IPS DF 19.7 (cell line): ENCODE measurements at regions not wholly inside any gene's neighbourhood (a gene's known extent, or its start where the extent isn't known, plus 50 kb on each side); places are given as distances from the start of the nearest gene placed in this dataset.

ENCODE experiments used
- DNase-seq: peaks from one replicate; pipeline ENCODE4 v3.0.0-alpha.2; 2013; ENCODE audit warnings: low read depth, low spot score

DNA sequence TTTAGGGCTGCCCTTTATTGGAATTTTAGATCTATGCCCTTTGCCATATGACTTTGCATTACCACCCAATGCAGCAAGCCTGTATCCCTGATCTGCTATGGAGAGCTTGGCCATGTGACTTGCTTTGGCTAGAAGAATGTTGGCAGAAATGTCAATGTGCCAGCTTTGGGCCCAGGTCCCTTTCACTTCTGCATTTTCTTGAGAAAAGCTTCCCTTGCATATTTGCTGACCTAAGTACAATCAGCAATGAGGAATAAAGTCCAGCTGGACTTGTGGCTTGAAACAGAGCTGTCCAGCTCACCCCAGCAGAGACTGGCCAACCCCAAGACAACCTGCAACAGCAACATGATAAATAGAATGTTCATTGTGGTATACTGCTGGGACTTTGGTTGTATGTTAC lies 135.9 kb downstream of the PAH start:
- DNase-seq: no peak

DNA sequence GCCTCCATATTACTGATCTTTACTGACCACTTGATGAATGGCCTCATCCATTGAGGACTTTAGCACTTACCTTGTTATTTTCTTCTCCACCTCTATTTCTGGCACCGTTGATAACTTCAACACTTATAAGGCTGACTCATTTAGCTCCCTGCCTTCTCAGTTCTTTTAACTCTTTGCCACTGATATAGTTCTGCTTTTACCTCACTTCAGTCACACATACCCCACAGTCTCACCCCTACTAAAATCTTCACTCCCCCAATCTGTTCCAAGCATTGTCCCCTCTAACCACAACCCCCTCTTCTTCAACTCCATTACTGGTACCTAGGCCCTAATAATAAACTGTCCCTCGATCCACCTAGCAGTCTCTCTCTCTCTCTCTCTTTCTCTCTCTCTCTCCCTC lies 141.0 kb downstream of the PAH start:
- no peak for DNase-seq

DNA sequence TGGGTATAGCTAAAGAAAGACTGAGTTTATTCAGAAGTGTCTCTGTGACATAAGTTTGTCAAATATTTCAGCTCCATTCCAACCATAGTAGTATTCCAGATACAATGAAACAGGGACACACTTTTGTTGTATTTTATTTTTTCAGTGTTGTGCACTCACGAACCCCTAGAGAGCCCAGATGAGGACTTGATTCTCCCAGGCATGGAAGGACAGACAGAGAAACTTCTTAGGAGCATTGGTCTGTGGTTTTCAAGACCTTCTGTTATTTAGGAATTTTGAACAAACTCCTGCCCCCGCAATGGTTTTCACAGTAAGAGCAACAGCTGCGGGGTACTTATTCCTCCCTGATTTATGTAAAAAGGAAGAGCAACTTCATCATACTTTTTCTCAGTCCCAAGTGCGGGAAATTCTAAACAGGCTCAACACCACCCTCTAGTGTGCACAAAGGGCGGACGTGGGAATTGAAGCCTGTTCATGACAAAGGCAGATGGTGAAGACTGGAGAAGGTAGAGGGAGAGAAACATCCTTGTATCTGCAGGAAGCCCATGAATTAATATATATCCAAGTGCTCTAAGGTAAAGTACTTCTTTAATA lies 147.6 kb downstream of the PAH start:
- peak; percentile 28 for DNase-seq

DNA sequence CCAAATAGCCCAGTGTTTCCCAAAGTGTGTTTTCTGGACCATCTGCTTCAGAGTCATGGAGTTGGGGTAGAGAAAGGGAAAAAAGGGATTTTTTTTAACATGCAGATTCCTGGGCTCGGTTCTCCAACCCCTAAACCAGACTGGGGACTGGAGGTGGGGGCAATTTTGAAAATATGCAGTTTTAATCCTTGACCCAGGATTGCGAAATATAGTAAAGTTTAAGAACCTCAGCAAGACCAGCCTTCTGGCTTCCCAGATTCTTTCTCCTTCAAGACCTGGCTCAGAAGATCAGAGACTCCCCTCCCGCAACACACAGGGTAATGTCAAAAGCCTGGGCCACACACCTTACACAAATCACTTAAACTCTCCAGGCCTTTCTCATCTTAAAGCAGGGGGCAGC lies 150.1 kb downstream of the PAH start:
- no peak for DNase-seq

DNA sequence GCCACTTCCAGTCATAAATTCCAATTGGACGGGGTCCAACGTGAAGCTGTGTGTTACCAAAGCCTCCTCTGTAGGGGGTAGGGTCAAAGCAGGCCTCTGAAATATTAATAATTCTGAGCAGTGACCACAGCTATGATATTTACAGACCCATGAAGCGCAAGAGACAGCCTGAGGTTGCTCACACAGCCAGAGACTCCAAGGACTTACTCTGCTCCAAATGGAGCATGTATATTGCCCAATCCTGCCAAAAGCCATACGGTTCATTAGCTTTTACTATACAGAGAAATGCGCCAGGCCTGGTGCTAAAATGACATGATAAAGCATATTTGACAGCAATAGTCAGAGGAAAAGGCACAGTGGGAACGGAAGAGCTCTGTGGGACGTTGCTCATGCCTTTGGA lies 151.3 kb downstream of the PAH start:
- no peak for DNase-seq

DNA sequence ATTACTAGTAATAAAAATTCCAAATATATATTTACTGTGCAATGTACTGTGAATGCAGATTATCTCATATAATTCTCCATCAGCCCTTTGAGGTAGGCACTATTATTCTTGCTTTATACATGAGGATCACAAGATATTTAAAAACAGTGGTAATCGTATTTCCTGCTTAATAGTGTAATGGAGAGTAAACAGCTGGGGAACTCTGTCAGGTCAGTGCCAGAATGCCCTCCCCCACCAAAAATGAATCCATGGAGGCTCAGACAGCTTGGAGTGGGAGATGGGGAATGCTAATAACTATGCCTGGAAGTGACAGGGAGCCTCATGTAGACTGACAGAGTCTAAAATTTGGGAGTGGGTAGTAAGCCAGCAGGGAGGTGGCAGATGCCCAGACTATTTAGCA lies 153.6 kb downstream of the PAH start:
- no peak for DNase-seq

DNA sequence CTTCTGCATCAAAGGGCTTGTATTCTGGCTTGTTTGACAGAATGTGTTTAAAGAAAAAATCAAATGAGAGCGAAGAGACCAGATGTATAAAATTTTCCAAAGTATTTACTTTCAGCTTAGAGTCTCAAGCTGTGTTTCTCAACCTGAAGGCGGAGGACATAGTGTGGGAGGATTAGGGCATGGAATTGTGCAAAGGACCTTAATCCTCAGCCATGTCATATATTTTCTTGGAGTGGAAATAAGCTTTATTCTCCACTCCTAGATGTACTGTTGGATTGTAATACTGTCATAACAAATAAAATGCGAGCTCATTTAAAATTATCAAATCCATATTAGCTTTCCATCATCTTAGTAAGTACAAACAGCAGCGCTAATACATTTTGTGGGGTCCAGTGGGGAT lies 154.0 kb downstream of the PAH start:
- no peak for DNase-seq

DNA sequence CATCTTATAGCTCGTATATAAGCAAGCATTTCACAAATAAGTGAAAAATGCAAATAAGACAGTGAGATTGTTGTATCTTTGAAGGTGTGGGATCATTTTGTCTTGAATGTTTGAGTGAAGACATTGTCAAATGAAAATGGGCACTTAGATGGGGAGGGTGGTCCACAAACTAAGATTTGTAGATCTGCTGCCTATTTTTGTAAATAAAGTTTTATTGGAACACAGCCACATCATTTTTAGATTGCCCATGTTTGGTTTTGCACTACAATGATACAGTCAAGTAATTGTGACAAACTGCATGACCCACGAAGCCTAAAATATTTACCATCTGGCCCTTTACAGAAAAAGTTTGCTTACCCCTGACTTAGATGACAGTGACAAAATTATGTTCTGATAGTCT lies 156.7 kb downstream of the PAH start:
- DNase-seq: no peak

DNA sequence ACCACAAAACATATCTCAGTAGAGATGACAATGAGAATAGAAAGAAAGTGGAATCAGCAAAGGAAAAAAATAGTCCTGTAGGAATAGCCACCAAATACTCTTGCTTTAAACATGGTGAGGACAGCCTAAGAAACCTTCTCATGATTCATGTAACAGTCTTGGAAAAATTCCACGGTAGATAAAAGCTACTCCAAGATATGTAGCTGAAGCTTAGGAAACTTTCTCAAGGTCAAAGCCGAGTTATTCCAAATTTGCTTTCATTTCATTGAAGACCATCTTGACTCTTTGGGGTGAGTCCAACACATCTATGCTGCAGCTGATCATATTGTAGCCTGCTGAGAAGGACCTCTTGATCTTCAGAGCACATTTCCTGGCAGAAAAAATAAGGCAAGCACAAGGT lies 157.6 kb downstream of the PAH start:
- no peak for DNase-seq

DNA sequence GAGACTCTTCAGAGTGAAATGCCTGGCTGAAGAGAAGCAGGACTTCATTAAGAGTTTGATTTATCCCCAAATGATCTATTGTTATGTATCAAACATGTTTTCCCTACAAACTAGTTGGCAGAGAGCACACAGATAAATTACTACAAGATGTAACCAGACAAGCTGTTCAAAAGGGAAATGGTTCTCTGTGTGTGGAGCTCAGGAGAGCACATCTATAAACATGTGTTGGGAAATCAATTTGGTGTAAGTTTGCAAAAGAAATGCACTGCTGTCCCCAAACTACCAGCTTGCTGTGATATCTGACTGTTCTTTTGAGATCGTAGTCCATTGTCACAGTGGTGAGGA lies 159.2 kb downstream of the PAH start:
- DNase-seq: no peak

DNA sequence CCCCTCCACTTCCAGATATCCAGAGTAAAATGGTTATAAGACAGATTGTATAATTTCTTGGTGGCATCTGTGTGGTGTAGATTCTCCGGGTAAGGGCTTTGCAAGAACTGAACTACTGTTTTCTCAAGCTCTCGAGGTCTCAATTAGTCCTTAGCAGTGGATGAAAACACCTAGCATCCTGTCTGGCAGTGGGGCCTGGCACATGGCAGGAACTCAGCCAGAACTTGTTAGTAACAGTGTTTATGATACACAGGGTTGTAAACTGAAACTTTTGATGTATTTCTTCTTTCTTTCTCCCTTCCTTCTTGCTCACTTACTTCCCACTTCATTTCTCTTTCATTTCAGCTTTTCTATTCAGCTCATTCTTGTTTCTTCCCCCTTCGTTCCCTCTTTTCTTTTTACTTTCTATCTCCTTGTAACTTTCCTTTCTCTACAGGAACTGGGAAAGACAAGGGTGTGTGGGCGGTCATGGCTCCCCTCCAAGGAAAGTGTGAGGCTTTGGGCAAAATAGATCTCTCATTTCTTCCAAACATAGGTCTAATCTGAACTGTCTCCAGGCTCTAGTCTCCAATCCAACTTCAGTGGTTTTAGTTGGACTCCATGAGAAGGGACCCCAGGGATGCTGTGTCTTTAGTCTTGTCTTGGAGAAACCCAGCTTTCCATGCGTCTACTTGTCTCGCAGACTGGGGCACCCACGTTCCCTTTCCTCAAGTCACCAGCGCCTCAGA lies 159.7 kb downstream of the PAH start:
- no peak for DNase-seq

DNA sequence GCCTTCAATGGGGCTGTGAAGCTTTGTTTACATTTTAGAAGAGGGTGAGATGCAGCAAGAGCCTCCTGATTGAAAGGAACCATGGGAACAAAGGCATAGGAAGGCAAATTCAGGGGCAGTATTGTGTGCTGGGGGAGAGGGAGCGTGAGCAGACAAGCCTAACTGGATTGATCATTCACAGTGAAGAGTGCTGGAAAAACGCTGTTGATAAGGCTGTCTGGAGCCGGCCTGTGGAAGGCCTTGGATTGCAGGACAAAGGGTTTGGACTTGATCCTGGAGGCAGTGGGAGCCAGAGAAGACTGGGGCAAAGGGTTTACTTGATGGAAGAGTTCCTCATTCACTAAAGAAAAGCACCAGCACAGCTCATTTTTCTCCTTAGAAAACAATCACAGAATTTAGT lies 160.5 kb downstream of the PAH start:
- DNase-seq: no peak

DNA sequence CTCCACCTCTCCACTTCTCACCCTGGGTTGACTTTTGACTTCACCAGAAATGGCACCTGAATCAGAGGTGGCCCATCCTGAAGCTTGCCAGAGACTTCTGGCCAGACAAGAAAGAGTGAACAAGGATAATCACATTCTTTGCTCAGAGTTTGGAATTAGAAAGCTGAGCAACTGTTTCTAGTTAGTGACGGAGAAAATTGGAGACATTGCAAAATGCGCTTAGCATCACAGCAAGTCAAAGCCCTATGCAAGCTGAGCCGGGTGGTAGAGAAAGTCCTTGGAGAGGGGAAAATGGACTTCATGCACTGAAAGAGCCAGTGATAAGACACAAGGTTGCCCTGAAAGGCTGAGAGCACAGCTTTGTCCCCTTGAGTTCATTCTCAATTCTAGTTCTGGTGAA lies 161.8 kb downstream of the PAH start:
- no peak for DNase-seq

DNA sequence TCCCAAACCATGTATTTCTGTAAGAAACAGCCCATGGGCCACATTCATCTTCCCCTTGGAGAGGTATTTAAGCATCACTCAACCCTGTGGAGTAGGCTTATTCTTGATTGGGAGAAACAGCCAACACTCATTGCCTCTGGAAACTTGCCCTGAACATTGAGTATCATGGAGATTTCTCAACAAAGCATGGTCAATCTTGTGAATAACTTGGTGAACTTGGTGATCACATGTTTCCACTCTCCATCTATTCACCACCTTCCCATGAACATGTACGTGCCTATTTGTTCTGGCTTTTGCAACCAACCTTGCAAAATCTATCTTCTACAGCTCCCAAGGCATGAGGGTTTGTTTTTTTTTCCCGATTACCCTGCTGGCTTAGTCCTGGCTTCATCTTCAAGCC lies 163.2 kb downstream of the PAH start:
- DNase-seq: no peak

DNA sequence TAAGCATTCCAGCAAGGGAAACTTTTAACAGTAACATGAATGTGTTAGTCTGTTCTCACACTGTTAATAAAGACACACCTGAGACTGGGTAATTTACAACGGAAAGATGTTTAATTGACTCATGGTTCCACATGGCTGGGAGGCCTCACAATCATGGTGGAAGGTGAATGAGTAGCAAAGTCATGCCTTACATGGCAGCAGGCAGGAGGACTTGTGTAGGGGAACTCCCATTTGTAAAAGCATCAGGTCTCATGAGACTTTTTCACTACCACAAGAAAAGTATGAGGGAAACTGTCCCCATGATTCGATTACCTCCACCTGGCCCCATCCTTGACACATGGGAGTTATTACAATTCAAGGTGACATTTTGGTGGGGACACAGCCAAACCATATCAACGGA lies 168.3 kb downstream of the PAH start:
- DNase-seq: no peak

DNA sequence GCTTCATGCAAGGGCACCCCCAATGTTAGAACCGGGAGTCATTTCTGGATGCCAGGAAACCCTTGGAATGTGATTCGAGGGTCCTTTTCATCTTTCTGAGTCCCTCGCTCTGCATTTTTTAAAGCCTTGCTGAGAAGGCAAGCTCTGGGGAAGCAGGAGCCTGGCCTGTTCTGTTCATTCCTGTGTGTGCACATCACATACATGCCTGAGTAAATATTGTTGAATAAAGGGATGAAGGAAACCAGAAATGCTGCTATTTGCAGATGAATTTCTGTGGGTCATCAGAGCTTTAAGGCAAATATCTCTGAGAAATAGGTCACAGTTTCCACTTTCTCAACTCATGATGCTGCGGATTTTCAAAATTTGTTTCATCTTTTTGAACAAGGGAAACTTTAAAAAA lies 170.1 kb downstream of the PAH start:
- DNase-seq: no peak

DNA sequence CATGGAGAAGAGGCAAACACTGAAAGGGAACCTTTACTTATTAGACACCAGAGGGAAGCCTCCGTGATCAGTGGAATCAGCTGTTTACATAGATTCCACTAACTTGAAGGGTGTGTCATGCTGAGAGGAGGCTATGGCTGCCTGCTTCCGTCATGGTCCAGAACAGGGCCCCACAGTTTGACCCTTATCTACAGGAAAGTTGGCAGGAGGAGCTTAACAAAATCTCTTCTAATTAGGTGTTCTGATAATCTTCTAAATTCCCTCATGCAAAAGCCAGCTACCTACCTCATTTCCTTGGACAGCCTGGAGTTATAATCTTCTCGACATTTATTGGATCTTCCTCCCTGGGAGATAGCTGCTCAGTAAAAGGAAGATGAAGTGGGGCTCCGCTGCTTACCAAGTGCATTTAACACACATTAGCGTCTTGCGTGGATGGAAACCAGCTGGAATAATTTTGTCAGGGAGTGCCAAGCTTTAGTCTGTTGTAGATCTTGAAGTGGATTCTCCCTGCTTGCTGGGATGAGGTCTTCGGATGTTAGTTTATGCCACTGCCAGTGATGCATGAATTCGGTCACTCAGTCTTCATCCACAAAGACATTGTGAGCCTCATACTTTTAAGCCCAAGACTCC lies 171.0 kb downstream of the PAH start:
- DNase-seq: no peak

DNA sequence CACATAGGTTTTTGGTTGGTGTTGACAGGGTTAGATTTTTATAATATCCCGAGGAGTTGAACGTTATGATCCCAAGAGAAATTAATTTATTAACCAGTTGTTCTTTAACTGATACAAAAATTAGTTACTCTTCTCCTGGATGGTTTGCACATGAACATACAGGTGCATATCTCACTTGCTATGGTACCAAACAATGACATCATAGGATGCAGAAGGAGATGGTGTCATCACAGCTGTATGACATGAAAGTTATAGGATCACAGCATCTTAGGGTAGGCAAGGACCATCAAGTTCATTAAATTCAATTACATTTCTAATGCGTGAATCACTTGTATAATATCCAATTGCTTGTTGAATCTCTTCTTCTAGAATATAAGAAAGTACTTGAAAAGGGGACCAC lies 175.8 kb downstream of the PAH start:
- DNase-seq: no peak

DNA sequence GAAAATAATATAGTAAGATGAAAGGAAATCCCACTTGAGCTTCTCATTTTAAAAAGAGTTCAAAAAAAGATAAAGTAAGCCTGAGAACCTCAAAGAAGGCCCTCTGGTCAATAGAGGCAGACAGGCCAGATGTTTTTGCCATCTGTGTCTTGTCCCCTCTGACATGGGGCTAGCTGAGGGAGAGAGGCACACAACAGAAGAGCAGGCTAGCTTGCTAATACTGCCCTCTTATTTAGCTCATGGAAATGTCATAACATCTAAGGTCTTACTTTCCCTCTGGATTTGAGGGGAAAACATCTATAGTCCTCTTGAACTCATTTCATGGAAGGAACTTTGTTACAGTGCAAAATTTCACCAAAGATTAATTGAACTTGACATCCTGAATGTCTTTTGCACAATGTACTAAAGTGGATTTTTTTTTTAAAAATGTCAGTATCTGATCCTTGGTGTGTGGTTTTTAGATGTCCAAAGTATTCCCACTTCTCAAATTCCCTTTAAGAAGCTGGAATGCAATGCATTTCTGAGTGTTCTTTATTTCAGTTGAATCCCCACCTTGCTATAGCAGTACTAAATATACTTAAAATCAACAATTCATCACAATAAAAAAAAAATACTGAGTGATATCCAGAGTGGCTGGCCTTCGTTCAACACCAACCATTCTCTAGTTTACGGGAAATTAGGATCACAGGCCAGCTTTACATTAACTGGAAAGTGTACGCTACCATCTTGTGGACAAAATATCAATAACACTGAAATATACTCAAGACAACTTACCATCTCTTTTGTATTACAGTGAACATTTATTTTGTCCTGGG lies 176.7 kb downstream of the PAH start:
- no peak for DNase-seq

DNA sequence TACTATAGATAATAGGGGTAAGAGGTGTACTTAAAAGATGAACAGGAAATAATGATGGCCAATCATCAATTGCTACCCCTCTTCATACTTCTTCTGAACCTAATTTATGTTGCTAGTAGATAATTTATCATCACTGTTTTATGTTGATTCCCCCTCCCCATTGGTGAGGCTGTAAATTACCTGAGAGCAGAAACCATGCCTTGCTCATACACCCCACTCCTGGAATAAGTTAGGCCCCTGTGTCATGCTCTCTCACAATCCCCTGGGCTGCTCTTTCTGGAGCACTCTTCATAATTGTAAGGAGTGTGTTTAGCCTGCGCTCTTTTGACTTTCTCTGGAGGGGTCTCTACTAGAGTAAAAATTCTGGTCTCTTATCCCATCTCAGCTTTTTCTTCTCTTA lies 180.7 kb downstream of the PAH start:
- no peak for DNase-seq

DNA sequence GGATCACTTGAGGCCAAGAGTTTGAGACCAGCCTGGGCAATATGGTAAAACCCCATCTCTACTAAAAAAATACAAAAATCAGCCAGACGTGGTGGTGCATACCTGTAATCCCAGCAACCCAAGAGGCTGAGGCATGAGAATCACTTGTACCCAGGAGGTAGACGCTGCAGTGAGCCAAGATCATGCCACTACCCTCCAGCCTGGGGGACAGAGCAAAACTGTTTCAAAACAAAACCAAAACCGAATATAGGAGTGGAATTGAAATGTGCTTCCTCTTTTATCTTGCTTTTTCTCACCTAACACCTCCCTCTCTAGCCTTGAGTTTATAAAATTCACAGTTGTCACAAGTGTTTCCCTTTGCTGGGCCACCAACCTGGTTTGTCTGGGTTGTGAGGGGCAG lies 181.9 kb downstream of the PAH start:
- no peak for DNase-seq

DNA sequence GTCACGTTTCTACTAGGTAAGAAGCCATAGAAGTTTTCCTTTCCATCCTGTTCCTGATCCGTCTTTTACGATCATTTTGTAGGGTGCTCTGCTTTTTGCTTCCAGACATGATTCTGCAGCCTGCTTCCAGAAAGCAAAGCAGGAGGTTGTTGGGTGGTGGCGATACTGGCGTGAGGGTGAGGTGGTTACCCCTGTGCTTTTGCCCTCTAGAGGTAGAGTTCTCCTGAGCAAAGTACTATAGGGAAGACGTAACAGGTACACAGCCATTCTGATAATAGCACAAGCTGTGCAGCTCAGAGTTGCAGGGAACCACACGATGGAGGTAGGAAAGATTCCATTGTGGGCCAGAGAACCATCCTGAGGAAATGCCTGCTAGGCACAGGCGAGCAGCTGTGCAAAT lies 186.0 kb downstream of the PAH start:
- no peak for DNase-seq
